ENCODE measurements at regions not wholly inside any gene's neighbourhood (a gene's known extent, or its start where the extent isn't known, plus 50 kb on each side); places are given as distances from the start of the nearest gene placed in this dataset.

- FAIRE-seq, result no peak
Observed at GRCh38 chr12:24500831-24501230, 448.1 kb downstream of the BCAT1 start.

GRCh38 chr12:24500421-24500820, 448.5 kb downstream of the BCAT1 start:
- FAIRE-seq, result no peak

GRCh38 chr12:24499151-24500146, 449.5 kb downstream of the BCAT1 start:
- FAIRE-seq, result no peak

GRCh38 chr12:24496755-24497154, 452.1 kb downstream of the BCAT1 start:
- FAIRE-seq, result no peak

- FAIRE-seq, result no peak
Observed at GRCh38 chr12:24494401-24494800, 454.5 kb downstream of the BCAT1 start.

- FAIRE-seq, result no peak
Observed at GRCh38 chr12:24491968-24492367, 456.9 kb downstream of the BCAT1 start.

GRCh38 chr12:24489939-24490338, 459.0 kb downstream of the BCAT1 start:
- no peak for FAIRE-seq

GRCh38 chr12:24488906-24489619, 459.8 kb downstream of the BCAT1 start:
- no peak for FAIRE-seq

GRCh38 chr12:24488091-24488596, 460.8 kb downstream of the BCAT1 start:
- no peak for FAIRE-seq

- no peak for FAIRE-seq
Observed at GRCh38 chr12:24487606-24488005, 461.3 kb downstream of the BCAT1 start.

GRCh38 chr12:24483732-24484131, 465.2 kb downstream of the BCAT1 start:
- no peak for FAIRE-seq

- no peak for FAIRE-seq
Observed at GRCh38 chr12:24482882-24483604, 465.9 kb downstream of the BCAT1 start.

- FAIRE-seq, result no peak
Observed at GRCh38 chr12:24482044-24482443, 466.9 kb downstream of the BCAT1 start.

- no peak for FAIRE-seq
Observed at GRCh38 chr12:24480766-24481449, 468.0 kb downstream of the BCAT1 start.

GRCh38 chr12:24479131-24479530, 469.8 kb downstream of the BCAT1 start:
- FAIRE-seq, result no peak

- no peak for FAIRE-seq
Observed at GRCh38 chr12:24478254-24478653, 470.6 kb downstream of the BCAT1 start.

GRCh38 chr12:24476310-24476709, 472.6 kb downstream of the BCAT1 start:
- FAIRE-seq, result no peak

- no peak for FAIRE-seq
Observed at GRCh38 chr12:24475337-24475736, 473.6 kb downstream of the BCAT1 start.

GRCh38 chr12:24473097-24473496, 475.8 kb downstream of the BCAT1 start:
- no peak for FAIRE-seq

GRCh38 chr12:24470050-24470449, 478.9 kb downstream of the BCAT1 start:
- no peak for FAIRE-seq

GRCh38 chr12:24469089-24469488, 479.8 kb downstream of the BCAT1 start:
- FAIRE-seq, result no peak

GRCh38 chr12:24467226-24467625, 481.7 kb downstream of the BCAT1 start:
- no peak for FAIRE-seq
